ENCODE measurements at regions not wholly inside any gene's neighbourhood (a gene's known extent, or its start where the extent isn't known, plus 50 kb on each side); places are given as distances from the start of the nearest gene placed in this dataset.
"Not testable (repeated sequence)": the region's sequence is repeated elsewhere in the genome, so short reads cannot be mapped to it uniquely, and the experiment has no call there.

- no peaks in the 10 kb centered on the region for H3K4me1 ChIP-seq
- H3K36me3 ChIP-seq, result no peaks in the 10 kb centered on the region
- TF ChIP-seq CTCF (IDR thresholded peaks at IDR 0.05), result no peak
- no peak overlapping the region for H3K4me3 ChIP-seq
- no peaks in the 10 kb centered on the region for H3K27me3 ChIP-seq
- no peak overlapping the region for H3K27ac ChIP-seq
- no peaks in the 10 kb centered on the region for H3K9me3 ChIP-seq
- intact Hi-C loops (cut with DNase I; ENCODE audit: low total_unique reads), result no loop called here
- DNase-seq, result no peak
Observed at GRCh38 chr7:12923971-12924370, 236.5 kb downstream of the ARL4A start.

- no peaks in the 10 kb centered on the region for H3K36me3 ChIP-seq
- TF ChIP-seq CTCF (IDR thresholded peaks at IDR 0.05), result no peak
- no peak overlapping the region for H3K27ac ChIP-seq
- no peaks in the 10 kb centered on the region for H3K4me1 ChIP-seq
- no peaks in the 10 kb centered on the region for H3K9me3 ChIP-seq
- no peaks in the 10 kb centered on the region for H3K27me3 ChIP-seq
- H3K4me3 ChIP-seq, result no peak overlapping the region
- intact Hi-C loops (cut with DNase I; ENCODE audit: low total_unique reads), result no loop called here
- no peak for DNase-seq
Observed at GRCh38 chr7:12926206-12926605, 238.8 kb downstream of the ARL4A start.

- intact Hi-C loops (cut with DNase I; ENCODE audit: low total_unique reads), result no loop called here
- TF ChIP-seq CTCF (IDR thresholded peaks at IDR 0.05), result no peak
- no peak for DNase-seq
Observed at GRCh38 chr7:12927635-12928434, 240.4 kb downstream of the ARL4A start.

GRCh38 chr7:12929476-12930140 lies 242.2 kb downstream of the ARL4A start:
- no peak for DNase-seq
- intact Hi-C loops (cut with DNase I; ENCODE audit: low total_unique reads), result no loop called here
- no peak overlapping the region for H3K27ac ChIP-seq
- no peaks in the 10 kb centered on the region for H3K4me1 ChIP-seq
- H3K36me3 ChIP-seq, result no peaks in the 10 kb centered on the region
- H3K9me3 ChIP-seq, result no peaks in the 10 kb centered on the region
- TF ChIP-seq CTCF (IDR thresholded peaks at IDR 0.05), result no peak
- no peaks in the 10 kb centered on the region for H3K27me3 ChIP-seq
- H3K4me3 ChIP-seq, result no peak overlapping the region

More at GRCh38 chr7:12927635-12928434, 240.4 kb downstream of the ARL4A start:
- Histone ChIP-seq H3K27ac (no peak overlapping the region), H3K9me3 (no peaks in the 10 kb centered on the region), H3K27me3 (no peaks in the 10 kb centered on the region), H3K4me3 (no peak overlapping the region), H3K4me1 (no peaks in the 10 kb centered on the region), H3K36me3 (no peaks in the 10 kb centered on the region)

- H3K27me3 ChIP-seq, result no peaks in the 10 kb centered on the region
- intact Hi-C loops (cut with DNase I; ENCODE audit: low total_unique reads), result no loop called here
Observed at GRCh38 chr7:12930534-12930933, 243.1 kb downstream of the ARL4A start.

GRCh38 chr7:12931465-12931864 lies 244.0 kb downstream of the ARL4A start:
- intact Hi-C loops (cut with DNase I; ENCODE audit: low total_unique reads); H3K4me3 ChIP-seq; H3K27ac ChIP-seq; H3K36me3 ChIP-seq; DNase-seq; H3K9me3 ChIP-seq; H3K27me3 ChIP-seq; H3K4me1 ChIP-seq: not testable (repeated sequence)

More at GRCh38 chr7:12930534-12930933, 243.1 kb downstream of the ARL4A start:
- Histone ChIP-seq H3K27ac (no peak overlapping the region), H3K4me3 (no peak overlapping the region), H3K9me3 (no peaks in the 10 kb centered on the region), H3K36me3 (no peaks in the 10 kb centered on the region), H3K4me1 (no peaks in the 10 kb centered on the region)
- no peak for DNase-seq
- TF ChIP-seq CTCF (IDR thresholded peaks at IDR 0.05), result no peak
